HG02610 (cell line): ENCODE measurements at regions not wholly inside any gene's neighbourhood (a gene's known extent, or its start where the extent isn't known, plus 50 kb on each side); places are given as distances from the start of the nearest gene placed in this dataset.
"Not testable (repeated sequence)": the region's sequence is repeated elsewhere in the genome, so short reads cannot be mapped to it uniquely, and the experiment has no call there.

ENCODE experiments used
- ATAC-seq: cut with Tn5 transposase; IDR thresholded peaks from one replicate; pipeline ENCODE4 v1.9.1; 2021; ENCODE audit warnings: mild to moderate bottlenecking, moderate library complexity; ENCODE audit not compliant: unreplicated experiment

GRCh38 chr1:120550335-120550734, 135.5 kb downstream of the NBPF8 start:
- not testable (repeated sequence) for ATAC-seq

GRCh38 chr1:120552190-120552589, 137.4 kb downstream of the NBPF8 start:
- ATAC-seq = not testable (repeated sequence)

GRCh38 chr1:120557605-120558302, 142.9 kb downstream of the NBPF8 start:
- ATAC-seq = not testable (repeated sequence)

GRCh38 chr1:120558303-120559060, 143.6 kb downstream of the NBPF8 start:
- peak; percentile 87 for ATAC-seq

GRCh38 chr1:120561767-120562166, 146.9 kb downstream of the NBPF8 start:
- ATAC-seq = not testable (repeated sequence)

GRCh38 chr1:120565396-120565795, 150.6 kb downstream of the NBPF8 start:
- not testable (repeated sequence) for ATAC-seq

- ATAC-seq = not testable (repeated sequence)
Observed at GRCh38 chr1:120567620-120568019, 152.8 kb downstream of the NBPF8 start.

- not testable (repeated sequence) for ATAC-seq
Observed at GRCh38 chr1:120575201-120575600, 148.5 kb upstream of the NBPF26 start.

- not testable (repeated sequence) for ATAC-seq
Observed at GRCh38 chr1:120582135-120582534, 141.6 kb upstream of the NBPF26 start.

GRCh38 chr1:120586053-120586452, 137.7 kb upstream of the NBPF26 start:
- ATAC-seq = not testable (repeated sequence)

GRCh38 chr1:120588811-120589210, 134.9 kb upstream of the NBPF26 start:
- not testable (repeated sequence) for ATAC-seq

GRCh38 chr1:120591774-120592173, 132.0 kb upstream of the NBPF26 start:
- not testable (repeated sequence) for ATAC-seq

- ATAC-seq = not testable (repeated sequence)
Observed at GRCh38 chr1:120592943-120593342, 130.8 kb upstream of the NBPF26 start.

GRCh38 chr1:120593648-120594047, 130.1 kb upstream of the NBPF26 start:
- not testable (repeated sequence) for ATAC-seq

- ATAC-seq = not testable (repeated sequence)
Observed at GRCh38 chr1:120598331-120598951, 125.3 kb upstream of the NBPF26 start.

- not testable (repeated sequence) for ATAC-seq
Observed at GRCh38 chr1:120599511-120599910, 124.2 kb upstream of the NBPF26 start.

- ATAC-seq = not testable (repeated sequence)
Observed at GRCh38 chr1:120600442-120601041, 123.2 kb upstream of the NBPF26 start.

- ATAC-seq = not testable (repeated sequence)
Observed at GRCh38 chr1:120607882-120608281, 115.9 kb upstream of the NBPF26 start.

GRCh38 chr1:120608314-120609014, 115.3 kb upstream of the NBPF26 start:
- ATAC-seq = not testable (repeated sequence)

- not testable (repeated sequence) for ATAC-seq
Observed at GRCh38 chr1:120609015-120609573, 114.7 kb upstream of the NBPF26 start.
